Liver (tissue), 8 donors: ENCODE measurements at regions not wholly inside any gene's neighbourhood (a gene's known extent, or its start where the extent isn't known, plus 50 kb on each side); places are given as distances from the start of the nearest gene placed in this dataset.

Experiments
- DNase-seq: peaks from one replicate; pipeline ENCODE4 v3.0.0-alpha.2; 2017; ENCODE audit warnings: low spot score
- H3K27ac ChIP-seq, 2 donors: one replicate each; pipeline ENCODE4 v1.7.0; 2013; ENCODE audit warnings: inconsistent platforms in 2 of 2, low read length in 2 of 2, control low read depth in 1 of 2, low read depth in 1 of 2, mild to moderate bottlenecking in 1 of 2
- H3K27me3 ChIP-seq, 4 donors: one replicate each; pipeline versions ENCODE4 v1.6.1 to v1.7.0; 2013; ENCODE audit warnings: low read length in 3 of 4, inconsistent platforms in 1 of 4, mild to moderate bottlenecking in 1 of 4, moderate library complexity in 1 of 4; ENCODE audit not compliant: control insufficient read depth in 4 of 4, insufficient read depth in 4 of 4
- H3K36me3 ChIP-seq, 4 donors: one replicate each; pipeline versions ENCODE4 v1.6.1 to v1.7.0; 2013; ENCODE audit warnings: low read length in 3 of 4, mild to moderate bottlenecking in 3 of 4, low read depth in 1 of 4, moderate library complexity in 1 of 4; ENCODE audit not compliant: control insufficient read depth in 4 of 4, insufficient read depth in 3 of 4
- H3K4me1 ChIP-seq, 4 donors: one replicate each; pipeline versions ENCODE4 v1.6.1 to v1.7.0; 2013; ENCODE audit warnings: low read length in 3 of 4, mild to moderate bottlenecking in 3 of 4, moderate library complexity in 1 of 4; ENCODE audit not compliant: control insufficient read depth in 4 of 4, insufficient read depth in 4 of 4
- H3K4me3 ChIP-seq, 3 donors: one replicate each; pipeline versions ENCODE4 v1.6.1 to v1.7.0; 2013; ENCODE audit warnings: low read length in 3 of 3, control low read depth in 1 of 3, low read depth in 1 of 3, mild to moderate bottlenecking in 1 of 3
- H3K9ac ChIP-seq, 2 donors: one replicate each; pipeline ENCODE4 v1.7.0; 2013; ENCODE audit warnings: low read length in 2 of 2, mild to moderate bottlenecking in 2 of 2, moderate library complexity in 2 of 2, control low read depth in 1 of 2, low read depth in 1 of 2
- H3K9me3 ChIP-seq, 4 donors: one replicate each; pipeline versions ENCODE4 v1.6.1 to v1.7.0; 2013; ENCODE audit warnings: low read length in 3 of 4; ENCODE audit not compliant: control insufficient read depth in 4 of 4
- EGR1 ChIP-seq, 2 donors: IDR thresholded peaks; 2 replicates each; pipeline ENCODE4 v1.6.1; 2016 to 2018; ENCODE audit warnings: antibody characterized with exemption in 2 of 2, low read depth in 2 of 2
- FOXA1 ChIP-seq: IDR thresholded peaks from 2 replicates; pipeline ENCODE4 v1.6.1; 2016; ENCODE audit warnings: antibody characterized with exemption
- GABPA ChIP-seq, 2 donors: IDR thresholded peaks in 1 of 2; conservative IDR thresholded peaks in 1 of 2; 2 replicates each; pipeline ENCODE4 v1.6.1; 2016; ENCODE audit warnings: antibody characterized with exemption in 2 of 2, mild to moderate bottlenecking in 1 of 2, moderate library complexity in 1 of 2
- HNF4A ChIP-seq, 2 donors: conservative IDR thresholded peaks; 2 replicates each; pipeline ENCODE4 v1.6.1; 2016; ENCODE audit warnings: antibody characterized with exemption in 2 of 2, mild to moderate bottlenecking in 2 of 2
- HNF4G ChIP-seq: IDR thresholded peaks from 2 replicates; pipeline ENCODE4 v1.6.1; 2016; ENCODE audit warnings: antibody characterized with exemption
- JUND ChIP-seq, 2 donors: IDR thresholded peaks; 2 replicates each; pipeline ENCODE4 v1.6.1; 2016; ENCODE audit warnings: antibody characterized with exemption in 2 of 2
- NR2F2 ChIP-seq: IDR thresholded peaks from 2 replicates; pipeline ENCODE4 v1.6.1; 2016; ENCODE audit warnings: antibody characterized with exemption
- RAD21 ChIP-seq, 2 donors: IDR thresholded peaks; 2 replicates each; pipeline ENCODE4 v1.6.1; 2016; ENCODE audit warnings: antibody characterized with exemption in 2 of 2, mild to moderate bottlenecking in 2 of 2
- RXRA ChIP-seq, 2 donors: IDR thresholded peaks; 2 replicates each; pipeline ENCODE4 v1.6.1; 2017 to 2018; ENCODE audit warnings: antibody characterized with exemption in 2 of 2, mild to moderate bottlenecking in 1 of 2
- SP1 ChIP-seq: IDR thresholded peaks from 2 replicates; pipeline ENCODE4 v1.6.1; 2018; ENCODE audit warnings: antibody characterized with exemption, mild to moderate bottlenecking
- TAF1 ChIP-seq: conservative IDR thresholded peaks from 2 replicates; pipeline ENCODE4 v1.6.1; 2016; ENCODE audit warnings: antibody characterized with exemption, mild to moderate bottlenecking
- YY1 ChIP-seq: IDR thresholded peaks from 2 replicates; pipeline ENCODE4 v1.6.1; 2016; ENCODE audit warnings: antibody characterized with exemption, mild to moderate bottlenecking
- WGBS: extraction: QIAGEN DNeasy Blood & Tissue Kit; methylation state at CpG from one replicate; pipeline ENCODE4 v1.1.7; 2013; 5-methylcytosine and 5-hydroxymethylcytosine counted together
- TF ChIP-seq, protein P1 (sequence below): IDR thresholded peaks from 2 replicates; pipeline ENCODE4 v1.6.1; 2016; ENCODE audit warnings: antibody characterized with exemption
- TF ChIP-seq, protein P2 (sequence below): IDR thresholded peaks from 2 replicates; pipeline ENCODE4 v1.6.1; 2016; ENCODE audit warnings: antibody characterized with exemption
- TF ChIP-seq, protein P3 (sequence below): IDR thresholded peaks from 2 replicates; pipeline ENCODE4 v1.6.1; 2016; ENCODE audit warnings: antibody characterized with exemption, mild to moderate bottlenecking
- TF ChIP-seq, protein P4 (sequence below): IDR thresholded peaks from 2 replicates; pipeline ENCODE4 v1.6.1; 2016; ENCODE audit warnings: antibody characterized with exemption
- TF ChIP-seq, protein P5 (sequence below): fragments of 150-350 bp; IDR thresholded peaks from 2 replicates; pipeline ENCODE4 v1.5.1; 2017; ENCODE audit warnings: improper control_type of control experiment, low read depth, low read length; ENCODE audit not compliant: missing input control
- donor health status: healthy.
- donor health status: healthy.
- donor health status: healthy.
- donor health status: healthy.
- donor health status: healthy.

DNA sequence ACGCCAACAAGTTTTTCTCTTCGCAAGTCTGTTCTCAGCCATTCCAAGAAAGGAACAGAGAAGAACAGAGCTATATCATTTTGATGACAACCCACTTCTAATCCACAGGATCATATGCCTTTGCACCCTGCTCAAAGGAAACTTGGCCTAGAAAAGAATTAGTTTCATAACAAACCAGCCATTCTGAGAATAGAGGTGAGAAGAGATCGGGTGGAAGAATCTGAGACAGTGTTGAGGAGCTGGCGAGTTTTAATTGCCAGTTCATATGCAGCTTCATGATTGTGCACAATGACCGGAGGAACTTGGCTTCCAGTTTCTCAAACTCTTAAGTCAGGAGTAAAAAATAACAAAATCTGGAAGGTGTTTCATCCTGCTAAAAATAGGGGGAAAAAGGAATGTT lies 380.0 kb downstream of the NR2F1-AS1 start:
- 83% methylated on average over 5 of the region's 5 CpGs for WGBS
- no peak for DNase-seq
- H3K4me1 ChIP-seq, result no peaks in the 10 kb centered on the region
- no peak overlapping the region for H3K4me3 ChIP-seq
- no peaks in the 10 kb centered on the region for H3K9me3 ChIP-seq
- H3K9ac ChIP-seq, result no peak overlapping the region
- TF ChIP-seq RAD21 (IDR thresholded peaks at IDR 0.05) (no peak), NR2F2 (no peak), JUND (IDR thresholded peaks at IDR 0.05) (no peak), FOXA1 (no peak)
- H3K27ac ChIP-seq, result no peak overlapping the region
- no peaks in the 10 kb centered on the region for H3K27me3 ChIP-seq
- no peaks in the 10 kb centered on the region for H3K36me3 ChIP-seq

DNA sequence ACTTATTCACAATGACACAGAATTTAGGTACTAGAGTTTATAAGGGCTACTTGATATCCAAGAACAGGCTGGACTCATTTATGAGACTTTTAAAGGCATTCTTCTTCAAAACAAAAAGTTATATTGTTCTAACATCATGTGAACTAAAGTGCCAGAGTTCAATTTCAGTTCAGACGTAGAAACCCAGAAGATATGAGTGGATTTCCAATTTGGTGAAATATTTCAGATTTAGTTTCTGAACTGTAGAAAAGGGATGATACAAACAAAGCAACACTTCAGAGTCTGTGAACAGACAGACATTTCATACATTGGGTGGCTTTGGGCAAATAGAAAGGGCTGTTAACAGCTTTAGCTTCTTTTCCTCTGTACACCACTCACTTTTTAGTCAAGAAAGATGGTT lies 384.0 kb downstream of the NR2F1-AS1 start:
- 65% methylated on average over 1 of the region's 1 CpG for WGBS
- TF ChIP-seq, protein P1, sequence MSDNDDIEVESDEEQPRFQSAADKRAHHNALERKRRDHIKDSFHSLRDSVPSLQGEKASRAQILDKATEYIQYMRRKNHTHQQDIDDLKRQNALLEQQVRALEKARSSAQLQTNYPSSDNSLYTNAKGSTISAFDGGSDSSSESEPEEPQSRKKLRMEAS, result no peak
- TF ChIP-seq SP1 (no peak), HNF4A (conservative IDR thresholded peaks at IDR 0.05) (no peak), HNF4G (no peak), FOXA1 (no peak), GABPA (IDR thresholded peaks at IDR 0.05 in 1 of 2, conservative IDR thresholded peaks at IDR 0.05 in 1 of 2) (no peak), JUND (IDR thresholded peaks at IDR 0.05) (no peak), RAD21 (IDR thresholded peaks at IDR 0.05) (no peak), NR2F2 (no peak), YY1 (no peak), TAF1 (no peak), EGR1 (IDR thresholded peaks at IDR 0.05; ENCODE audit: low read depth in 2 of 2) (no peak), RXRA (IDR thresholded peaks at IDR 0.05) (no peak)
- TF ChIP-seq, protein P2, sequence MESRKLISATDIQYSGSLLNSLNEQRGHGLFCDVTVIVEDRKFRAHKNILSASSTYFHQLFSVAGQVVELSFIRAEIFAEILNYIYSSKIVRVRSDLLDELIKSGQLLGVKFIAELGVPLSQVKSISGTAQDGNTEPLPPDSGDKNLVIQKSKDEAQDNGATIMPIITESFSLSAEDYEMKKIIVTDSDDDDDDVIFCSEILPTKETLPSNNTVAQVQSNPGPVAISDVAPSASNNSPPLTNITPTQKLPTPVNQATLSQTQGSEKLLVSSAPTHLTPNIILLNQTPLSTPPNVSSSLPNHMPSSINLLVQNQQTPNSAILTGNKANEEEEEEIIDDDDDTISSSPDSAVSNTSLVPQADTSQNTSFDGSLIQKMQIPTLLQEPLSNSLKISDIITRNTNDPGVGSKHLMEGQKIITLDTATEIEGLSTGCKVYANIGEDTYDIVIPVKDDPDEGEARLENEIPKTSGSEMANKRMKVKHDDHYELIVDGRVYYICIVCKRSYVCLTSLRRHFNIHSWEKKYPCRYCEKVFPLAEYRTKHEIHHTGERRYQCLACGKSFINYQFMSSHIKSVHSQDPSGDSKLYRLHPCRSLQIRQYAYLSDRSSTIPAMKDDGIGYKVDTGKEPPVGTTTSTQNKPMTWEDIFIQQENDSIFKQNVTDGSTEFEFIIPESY, result no peak
- TF ChIP-seq, protein P3, sequence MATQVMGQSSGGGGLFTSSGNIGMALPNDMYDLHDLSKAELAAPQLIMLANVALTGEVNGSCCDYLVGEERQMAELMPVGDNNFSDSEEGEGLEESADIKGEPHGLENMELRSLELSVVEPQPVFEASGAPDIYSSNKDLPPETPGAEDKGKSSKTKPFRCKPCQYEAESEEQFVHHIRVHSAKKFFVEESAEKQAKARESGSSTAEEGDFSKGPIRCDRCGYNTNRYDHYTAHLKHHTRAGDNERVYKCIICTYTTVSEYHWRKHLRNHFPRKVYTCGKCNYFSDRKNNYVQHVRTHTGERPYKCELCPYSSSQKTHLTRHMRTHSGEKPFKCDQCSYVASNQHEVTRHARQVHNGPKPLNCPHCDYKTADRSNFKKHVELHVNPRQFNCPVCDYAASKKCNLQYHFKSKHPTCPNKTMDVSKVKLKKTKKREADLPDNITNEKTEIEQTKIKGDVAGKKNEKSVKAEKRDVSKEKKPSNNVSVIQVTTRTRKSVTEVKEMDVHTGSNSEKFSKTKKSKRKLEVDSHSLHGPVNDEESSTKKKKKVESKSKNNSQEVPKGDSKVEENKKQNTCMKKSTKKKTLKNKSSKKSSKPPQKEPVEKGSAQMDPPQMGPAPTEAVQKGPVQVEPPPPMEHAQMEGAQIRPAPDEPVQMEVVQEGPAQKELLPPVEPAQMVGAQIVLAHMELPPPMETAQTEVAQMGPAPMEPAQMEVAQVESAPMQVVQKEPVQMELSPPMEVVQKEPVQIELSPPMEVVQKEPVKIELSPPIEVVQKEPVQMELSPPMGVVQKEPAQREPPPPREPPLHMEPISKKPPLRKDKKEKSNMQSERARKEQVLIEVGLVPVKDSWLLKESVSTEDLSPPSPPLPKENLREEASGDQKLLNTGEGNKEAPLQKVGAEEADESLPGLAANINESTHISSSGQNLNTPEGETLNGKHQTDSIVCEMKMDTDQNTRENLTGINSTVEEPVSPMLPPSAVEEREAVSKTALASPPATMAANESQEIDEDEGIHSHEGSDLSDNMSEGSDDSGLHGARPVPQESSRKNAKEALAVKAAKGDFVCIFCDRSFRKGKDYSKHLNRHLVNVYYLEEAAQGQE, result no peak
- TF ChIP-seq, protein P4, sequence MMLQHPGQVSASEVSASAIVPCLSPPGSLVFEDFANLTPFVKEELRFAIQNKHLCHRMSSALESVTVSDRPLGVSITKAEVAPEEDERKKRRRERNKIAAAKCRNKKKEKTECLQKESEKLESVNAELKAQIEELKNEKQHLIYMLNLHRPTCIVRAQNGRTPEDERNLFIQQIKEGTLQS, result no peak
- TF ChIP-seq, protein P5, sequence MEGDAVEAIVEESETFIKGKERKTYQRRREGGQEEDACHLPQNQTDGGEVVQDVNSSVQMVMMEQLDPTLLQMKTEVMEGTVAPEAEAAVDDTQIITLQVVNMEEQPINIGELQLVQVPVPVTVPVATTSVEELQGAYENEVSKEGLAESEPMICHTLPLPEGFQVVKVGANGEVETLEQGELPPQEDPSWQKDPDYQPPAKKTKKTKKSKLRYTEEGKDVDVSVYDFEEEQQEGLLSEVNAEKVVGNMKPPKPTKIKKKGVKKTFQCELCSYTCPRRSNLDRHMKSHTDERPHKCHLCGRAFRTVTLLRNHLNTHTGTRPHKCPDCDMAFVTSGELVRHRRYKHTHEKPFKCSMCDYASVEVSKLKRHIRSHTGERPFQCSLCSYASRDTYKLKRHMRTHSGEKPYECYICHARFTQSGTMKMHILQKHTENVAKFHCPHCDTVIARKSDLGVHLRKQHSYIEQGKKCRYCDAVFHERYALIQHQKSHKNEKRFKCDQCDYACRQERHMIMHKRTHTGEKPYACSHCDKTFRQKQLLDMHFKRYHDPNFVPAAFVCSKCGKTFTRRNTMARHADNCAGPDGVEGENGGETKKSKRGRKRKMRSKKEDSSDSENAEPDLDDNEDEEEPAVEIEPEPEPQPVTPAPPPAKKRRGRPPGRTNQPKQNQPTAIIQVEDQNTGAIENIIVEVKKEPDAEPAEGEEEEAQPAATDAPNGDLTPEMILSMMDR, result no peak
- H3K4me3 ChIP-seq, result no peak overlapping the region
- no peaks in the 10 kb centered on the region for H3K4me1 ChIP-seq
- H3K27me3 ChIP-seq, result no peaks in the 10 kb centered on the region
- no peaks in the 10 kb centered on the region for H3K36me3 ChIP-seq
- H3K9me3 ChIP-seq, result no peaks in the 10 kb centered on the region
- H3K27ac ChIP-seq, result no peak overlapping the region
- H3K9ac ChIP-seq, result no peak overlapping the region
- no peak for DNase-seq
